Activated CD8-positive, alpha-beta T cell treated with anti-CD3 and anti-CD28 coated beads, Interleukin-2, amount 10 ng/mL, durations not matched to agents 7 days and 5 days (primary cell): ENCODE measurements at regions not wholly inside any gene's neighbourhood (a gene's known extent, or its start where the extent isn't known, plus 50 kb on each side); places are given as distances from the start of the nearest gene placed in this dataset.

Source experiments
- ATAC-seq: fragments of 150-1000 bp; cut with Tn5 transposase; one replicate; pipeline ENCODE4 v1.10.0; 2021; ENCODE audit warnings: moderate library complexity
- CTCF ChIA-PET: fragments of 350-600 bp; sonication (Branson Sonifier 250); formaldehyde crosslinking; loops from one replicate; lab custom pipeline; 2021; ENCODE audit warnings: antibody characterized with exemption; lab: Charles Lee
- POLR2A ChIA-PET: fragments of 350-600 bp; sonication (Branson Sonifier 250); formaldehyde crosslinking; loops from one replicate; lab custom pipeline; 2021; ENCODE audit warnings: antibody characterized with exemption; lab: Charles Lee
- DNase-seq: peaks from one replicate; pipeline ENCODE4 v3.0.0-alpha.2; 2020
- H3K27ac Mint-ChIP-seq: one replicate; pipeline ENCODE4 v1.8.0; 2021; ENCODE audit warnings: mild to moderate bottlenecking, mixed read lengths
- H3K27me3 Mint-ChIP-seq: one replicate; pipeline ENCODE4 v1.8.0; 2021; ENCODE audit warnings: low read depth, mixed read lengths
- H3K36me3 Mint-ChIP-seq: one replicate; pipeline ENCODE4 v1.8.0; 2021; ENCODE audit warnings: low read depth, mixed read lengths
- H3K4me1 Mint-ChIP-seq: one replicate; pipeline ENCODE4 v1.8.0; 2021; ENCODE audit warnings: low read depth, mixed read lengths
- H3K4me3 Mint-ChIP-seq: one replicate; pipeline ENCODE4 v1.8.0; 2021; ENCODE audit warnings: mild to moderate bottlenecking, mixed read lengths
- H3K9me3 Mint-ChIP-seq: one replicate; pipeline ENCODE4 v1.8.0; 2022; ENCODE audit warnings: mixed read lengths; ENCODE audit not compliant: insufficient read depth

- POLR2A ChIA-PET: no interaction called here
- Mint-ChIP-seq H3K4me1 (no peaks in the 10 kb centered on the region), H3K9me3 (no peaks in the 10 kb centered on the region), H3K4me3 (no peak overlapping the region), H3K27ac (no peak overlapping the region), H3K36me3 (no peaks in the 10 kb centered on the region), H3K27me3 (peaks cover 32% of the 10 kb centered on the region)
- ATAC-seq (no peak), DNase-seq (no peak)
- CTCF ChIA-PET: no interaction called here
These were observed 51.6 kb upstream of the DLK1 start for GRCh38 chr14:100674897-100675619.

DNA sequence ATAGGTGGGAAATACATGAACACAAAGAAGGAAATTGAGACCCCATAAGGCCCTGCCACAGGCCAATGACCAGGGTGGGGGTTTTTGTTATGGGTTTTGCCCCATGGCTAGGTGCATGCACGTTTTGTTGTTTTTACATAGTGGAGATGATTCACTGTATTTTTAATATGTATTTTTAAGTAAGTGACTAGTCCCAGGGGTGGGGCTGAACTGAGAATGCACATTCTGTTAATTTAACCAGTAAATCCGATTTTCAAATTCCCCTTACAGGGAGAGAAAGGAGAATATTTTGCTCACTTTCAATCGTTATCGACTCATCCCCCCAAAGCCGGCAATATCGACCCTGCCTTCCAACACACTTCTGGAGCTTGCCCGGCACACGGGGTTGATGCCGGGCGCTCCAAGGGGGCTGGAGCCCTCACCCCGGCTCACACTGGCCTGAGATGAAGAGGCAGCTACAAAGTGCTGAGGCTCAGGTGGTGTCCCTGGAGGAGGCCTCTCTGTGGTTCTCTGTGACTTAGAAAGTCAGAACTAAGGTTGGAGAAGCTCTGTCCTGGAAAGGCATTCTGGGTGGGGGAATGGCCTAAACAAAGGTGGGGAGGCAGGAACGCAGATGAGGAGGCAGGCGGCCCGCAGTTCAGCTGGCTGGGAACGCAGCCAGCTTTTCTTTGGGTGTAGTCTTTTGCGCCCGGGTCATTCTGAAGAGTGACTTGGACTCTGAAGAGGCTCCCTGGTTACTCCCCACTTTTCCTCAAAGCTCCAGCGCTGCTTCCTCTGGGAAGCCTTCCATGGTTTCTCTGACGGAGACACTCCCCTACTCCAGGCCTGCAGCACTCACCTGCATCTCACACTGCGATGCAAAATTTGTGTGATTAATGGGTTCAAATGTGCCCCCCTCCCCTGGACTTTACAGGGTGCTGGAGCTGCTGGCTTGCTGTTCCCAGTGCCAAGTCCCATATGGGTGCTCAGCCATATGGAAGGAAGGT, 50.7 kb upstream of the DLK1 start:
- ChIA-PET POLR2A (no interaction called here), CTCF (interaction anchor here (1.2 to 1.9 kb wide), 2 partner anchors 12 to 30 kb away, joined by 3 to 6 read pairs; no protein-coding TSS in a partner anchor)
- H3K4me1 Mint-ChIP-seq: no peaks in the 10 kb centered on the region
- H3K27ac Mint-ChIP-seq: no peak overlapping the region
- DNase-seq: no peak
- H3K4me3 Mint-ChIP-seq: no peak overlapping the region
- H3K9me3 Mint-ChIP-seq: no peaks in the 10 kb centered on the region
- ATAC-seq: no peak
- peaks cover 29% of the 10 kb centered on the region for H3K27me3 Mint-ChIP-seq
- H3K36me3 Mint-ChIP-seq: no peaks in the 10 kb centered on the region
